IMR-90 (cell line): ENCODE measurements at regions not wholly inside any gene's neighbourhood (a gene's known extent, or its start where the extent isn't known, plus 50 kb on each side); places are given as distances from the start of the nearest gene placed in this dataset.

ENCODE experiments used
- CEBPB ChIP-seq: IDR thresholded peaks from 2 replicates; pipeline ENCODE4 v1.6.1; 2012; ENCODE audit warnings: low read depth, low read length, improper control_type of control experiment
- FOS ChIP-seq: fragments of 150-350 bp; IDR thresholded peaks from 2 replicates; pipeline ENCODE4 v1.6.1; 2016; ENCODE audit warnings: low read depth, low read length
- POLR2A ChIP-seq: IDR thresholded peaks from 2 replicates; pipeline ENCODE4 v1.6.1; 2012; ENCODE audit warnings: mild to moderate bottlenecking, low read depth, low read length
- RAD21 ChIP-seq: IDR thresholded peaks from 2 replicates; pipeline ENCODE4 v1.6.1; 2012; ENCODE audit warnings: low read length, improper control_type of control experiment
- RFX5 ChIP-seq: IDR thresholded peaks from 2 replicates; pipeline ENCODE4 v1.8.0; 2012; ENCODE audit warnings: low read depth, mild to moderate bottlenecking, low read length, moderate library complexity
- TF ChIP-seq, protein P1 (sequence below): conservative IDR thresholded peaks from 2 replicates; pipeline ENCODE4 v1.5.1; 2012; ENCODE audit warnings: mild to moderate bottlenecking, low read depth, low read length, improper control_type of control experiment
- TF ChIP-seq, protein P2 (sequence below): fragments of 150-350 bp; IDR thresholded peaks from 2 replicates; pipeline ENCODE4 v1.6.1; 2017; ENCODE audit warnings: mild to moderate bottlenecking, antibody characterized with exemption, low read length, low read depth

DNA sequence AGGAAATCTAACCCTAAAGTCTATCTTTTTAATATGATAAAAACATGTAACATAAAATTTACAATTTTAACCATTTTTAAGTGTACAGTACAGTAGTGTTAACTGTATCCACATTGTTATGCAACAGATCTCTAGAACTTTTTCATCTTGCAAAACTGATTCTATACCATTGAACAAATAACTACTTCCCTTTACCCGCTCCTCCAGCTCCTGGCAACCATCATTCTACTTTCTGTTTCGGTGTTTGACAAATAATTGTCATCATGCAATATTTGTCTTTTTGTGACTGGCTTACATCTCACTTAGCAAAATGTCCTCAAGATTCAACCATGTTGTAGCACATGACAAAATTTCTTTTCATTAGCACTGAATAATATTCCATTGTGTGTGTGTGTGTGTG, 203.2 kb downstream of the SIM1 start:
- TF ChIP-seq, protein P1, sequence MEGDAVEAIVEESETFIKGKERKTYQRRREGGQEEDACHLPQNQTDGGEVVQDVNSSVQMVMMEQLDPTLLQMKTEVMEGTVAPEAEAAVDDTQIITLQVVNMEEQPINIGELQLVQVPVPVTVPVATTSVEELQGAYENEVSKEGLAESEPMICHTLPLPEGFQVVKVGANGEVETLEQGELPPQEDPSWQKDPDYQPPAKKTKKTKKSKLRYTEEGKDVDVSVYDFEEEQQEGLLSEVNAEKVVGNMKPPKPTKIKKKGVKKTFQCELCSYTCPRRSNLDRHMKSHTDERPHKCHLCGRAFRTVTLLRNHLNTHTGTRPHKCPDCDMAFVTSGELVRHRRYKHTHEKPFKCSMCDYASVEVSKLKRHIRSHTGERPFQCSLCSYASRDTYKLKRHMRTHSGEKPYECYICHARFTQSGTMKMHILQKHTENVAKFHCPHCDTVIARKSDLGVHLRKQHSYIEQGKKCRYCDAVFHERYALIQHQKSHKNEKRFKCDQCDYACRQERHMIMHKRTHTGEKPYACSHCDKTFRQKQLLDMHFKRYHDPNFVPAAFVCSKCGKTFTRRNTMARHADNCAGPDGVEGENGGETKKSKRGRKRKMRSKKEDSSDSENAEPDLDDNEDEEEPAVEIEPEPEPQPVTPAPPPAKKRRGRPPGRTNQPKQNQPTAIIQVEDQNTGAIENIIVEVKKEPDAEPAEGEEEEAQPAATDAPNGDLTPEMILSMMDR = no peak
- TF ChIP-seq RAD21 (no peak), POLR2A (no peak), CEBPB (no peak), FOS (no peak), RFX5 (no peak)
- TF ChIP-seq, protein P2, sequence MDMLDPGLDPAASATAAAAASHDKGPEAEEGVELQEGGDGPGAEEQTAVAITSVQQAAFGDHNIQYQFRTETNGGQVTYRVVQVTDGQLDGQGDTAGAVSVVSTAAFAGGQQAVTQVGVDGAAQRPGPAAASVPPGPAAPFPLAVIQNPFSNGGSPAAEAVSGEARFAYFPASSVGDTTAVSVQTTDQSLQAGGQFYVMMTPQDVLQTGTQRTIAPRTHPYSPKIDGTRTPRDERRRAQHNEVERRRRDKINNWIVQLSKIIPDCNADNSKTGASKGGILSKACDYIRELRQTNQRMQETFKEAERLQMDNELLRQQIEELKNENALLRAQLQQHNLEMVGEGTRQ = no peak
